HG02678 (cell line): ENCODE measurements at regions not wholly inside any gene's neighbourhood (a gene's known extent, or its start where the extent isn't known, plus 50 kb on each side); places are given as distances from the start of the nearest gene placed in this dataset.
"Not testable (repeated sequence)": the region's sequence is repeated elsewhere in the genome, so short reads cannot be mapped to it uniquely, and the experiment has no call there.

Experiments used
- ATAC-seq: cut with Tn5 transposase; IDR thresholded peaks from one replicate; pipeline ENCODE4 v1.9.1; 2021; ENCODE audit warnings: mild to moderate bottlenecking, moderate library complexity; ENCODE audit not compliant: unreplicated experiment

DNA sequence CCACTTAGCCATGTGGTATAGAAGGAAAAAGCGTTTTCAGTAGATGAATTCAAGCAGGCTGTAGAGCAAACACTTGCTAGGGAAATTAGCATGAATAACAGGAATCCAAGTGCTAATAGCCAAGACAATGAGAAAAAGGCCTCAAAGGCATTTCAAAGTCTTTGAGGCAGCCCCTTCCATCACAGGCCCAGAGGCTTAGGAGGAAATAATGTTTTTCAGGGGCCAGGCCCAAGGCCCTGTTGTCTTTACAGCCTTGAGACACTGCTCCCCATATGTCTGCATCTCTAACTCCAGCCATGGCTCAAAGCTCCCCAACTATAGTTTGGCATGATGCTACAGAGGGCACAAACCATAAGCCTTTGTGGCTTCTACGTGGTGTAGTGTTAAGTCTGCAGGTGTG is 563.5 kb downstream of the TAF11L14 start:
- no peak for ATAC-seq

GRCh38 chr5:18202164-18202563 is 567.9 kb downstream of the TAF11L14 start:
- no peak for ATAC-seq

GRCh38 chr5:18203296-18203695 is 569.0 kb downstream of the TAF11L14 start:
- no peak for ATAC-seq

GRCh38 chr5:18213666-18214065 is 579.4 kb downstream of the TAF11L14 start:
- ATAC-seq = no peak

- ATAC-seq = no peak
Measured at GRCh38 chr5:18216016-18216415, 581.8 kb downstream of the TAF11L14 start.

- no peak for ATAC-seq
Measured at GRCh38 chr5:18216729-18217128, 582.5 kb downstream of the TAF11L14 start.

- no peak for ATAC-seq
Measured at GRCh38 chr5:18219241-18219640, 585.0 kb downstream of the TAF11L14 start.

DNA sequence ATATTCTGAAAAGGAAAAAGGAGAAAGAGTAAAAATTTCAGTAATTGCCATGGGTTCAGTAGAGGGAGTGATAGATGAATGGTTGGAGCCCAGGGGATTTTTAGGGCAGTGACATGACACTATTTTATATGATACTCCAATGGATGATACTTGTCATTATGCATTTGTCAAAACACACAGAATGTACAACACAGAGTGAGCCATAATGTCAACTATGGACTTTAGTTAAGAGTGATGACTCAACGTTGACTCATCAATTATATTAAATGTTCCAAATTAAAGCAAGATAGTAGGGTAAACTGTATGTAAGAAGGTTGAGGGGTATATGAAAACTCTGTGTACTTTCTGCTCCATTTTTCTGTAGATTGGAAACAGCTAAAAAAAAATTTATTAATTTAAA is 586.4 kb downstream of the TAF11L14 start:
- no peak for ATAC-seq

- ATAC-seq = no peak
Measured at GRCh38 chr5:18236386-18236785, 602.1 kb downstream of the TAF11L14 start.

DNA sequence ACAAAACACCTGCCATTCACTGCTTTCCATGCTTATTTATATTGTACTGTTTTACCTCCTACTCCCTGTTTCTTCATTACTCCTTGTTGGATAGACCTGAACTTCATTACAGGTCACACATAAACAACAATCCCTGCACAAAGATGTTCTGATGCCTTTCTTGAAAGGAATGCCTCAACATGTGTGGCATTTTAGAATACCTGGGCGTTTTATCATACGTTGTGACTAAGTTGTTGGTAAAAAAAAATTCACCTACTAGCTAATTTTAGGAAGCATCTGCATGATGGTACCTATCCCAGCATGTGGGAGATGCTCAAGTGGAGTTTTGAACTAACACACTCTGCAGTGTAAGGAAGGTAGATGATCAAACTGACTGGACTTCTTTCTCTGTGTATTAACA is 604.1 kb downstream of the TAF11L14 start:
- ATAC-seq = no peak

DNA sequence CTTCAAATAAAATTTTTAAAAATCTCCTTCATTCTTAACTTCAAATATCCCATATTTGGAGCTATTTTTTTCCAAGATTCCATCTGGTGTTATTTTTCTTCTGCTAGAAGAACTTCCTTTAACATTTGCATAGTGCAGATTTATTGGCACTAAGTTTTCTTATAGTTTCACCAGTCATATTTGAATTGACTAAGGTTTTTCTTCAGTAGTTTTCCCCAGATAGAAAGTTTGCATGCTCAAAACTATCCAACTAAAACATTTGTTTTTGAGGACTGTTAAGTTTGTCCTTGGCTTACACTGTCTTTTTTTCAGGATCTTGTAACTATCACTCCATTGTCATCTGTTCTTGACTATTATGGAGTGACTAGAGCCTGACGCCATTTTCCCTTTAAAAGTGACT is 606.7 kb downstream of the TAF11L14 start:
- ATAC-seq = no peak

DNA sequence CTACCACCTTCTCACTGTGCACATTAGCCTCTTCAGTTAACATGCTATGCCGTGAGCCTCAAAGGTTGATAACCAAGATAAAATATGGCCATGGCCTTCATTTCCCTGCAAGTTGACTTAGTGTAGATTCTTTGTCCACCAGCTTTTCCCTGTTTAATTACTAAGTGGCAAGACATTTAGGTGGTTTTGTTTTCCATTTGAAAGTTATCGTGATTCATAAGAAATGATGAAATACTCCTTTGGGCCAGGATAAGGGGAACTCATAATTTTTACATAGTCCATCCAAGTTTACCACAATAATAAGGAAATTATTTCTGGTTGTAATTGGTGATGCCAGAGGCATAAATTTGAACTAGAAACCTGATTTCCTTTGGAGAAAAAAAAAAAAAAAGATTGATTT is 609.6 kb downstream of the TAF11L14 start:
- no peak for ATAC-seq

DNA sequence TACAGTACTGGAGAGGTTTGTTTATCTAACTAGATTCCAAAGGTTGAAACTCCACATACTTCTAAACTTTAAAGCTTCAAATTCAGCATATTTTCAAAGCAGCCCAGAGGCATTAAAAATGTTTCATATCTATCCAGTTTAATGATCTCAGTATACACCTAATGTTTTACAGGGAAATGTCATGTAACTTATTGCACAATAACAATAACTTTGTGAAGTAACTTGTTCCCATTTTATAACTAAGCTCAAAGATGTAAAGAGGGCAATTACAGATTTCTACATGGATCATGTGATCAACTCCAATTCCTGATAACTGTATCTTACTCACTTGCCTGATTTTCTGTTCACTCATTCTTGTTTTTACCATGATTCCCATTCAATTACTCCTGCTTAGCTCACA is 610.0 kb downstream of the TAF11L14 start:
- no peak for ATAC-seq

DNA sequence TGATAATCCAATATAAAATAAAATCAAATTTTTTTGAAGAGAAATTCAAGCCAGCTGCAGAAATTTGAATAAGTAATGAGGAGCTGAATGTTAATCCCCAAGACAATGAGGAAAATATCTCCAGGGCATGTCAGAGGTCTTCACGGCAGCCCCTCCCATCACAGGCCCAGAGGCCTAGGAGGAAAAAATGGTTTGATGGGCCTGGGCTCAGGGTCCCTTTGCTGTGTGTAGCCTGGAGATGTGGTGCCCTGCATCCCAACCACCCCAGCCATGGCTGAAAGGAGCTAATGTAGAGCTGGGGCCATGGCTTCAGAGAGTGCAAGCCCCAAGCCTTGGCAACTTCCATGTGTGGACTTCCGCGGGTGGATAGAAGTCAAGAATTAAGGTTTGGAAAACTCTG is 618.3 kb downstream of the TAF11L14 start:
- no peak for ATAC-seq

DNA sequence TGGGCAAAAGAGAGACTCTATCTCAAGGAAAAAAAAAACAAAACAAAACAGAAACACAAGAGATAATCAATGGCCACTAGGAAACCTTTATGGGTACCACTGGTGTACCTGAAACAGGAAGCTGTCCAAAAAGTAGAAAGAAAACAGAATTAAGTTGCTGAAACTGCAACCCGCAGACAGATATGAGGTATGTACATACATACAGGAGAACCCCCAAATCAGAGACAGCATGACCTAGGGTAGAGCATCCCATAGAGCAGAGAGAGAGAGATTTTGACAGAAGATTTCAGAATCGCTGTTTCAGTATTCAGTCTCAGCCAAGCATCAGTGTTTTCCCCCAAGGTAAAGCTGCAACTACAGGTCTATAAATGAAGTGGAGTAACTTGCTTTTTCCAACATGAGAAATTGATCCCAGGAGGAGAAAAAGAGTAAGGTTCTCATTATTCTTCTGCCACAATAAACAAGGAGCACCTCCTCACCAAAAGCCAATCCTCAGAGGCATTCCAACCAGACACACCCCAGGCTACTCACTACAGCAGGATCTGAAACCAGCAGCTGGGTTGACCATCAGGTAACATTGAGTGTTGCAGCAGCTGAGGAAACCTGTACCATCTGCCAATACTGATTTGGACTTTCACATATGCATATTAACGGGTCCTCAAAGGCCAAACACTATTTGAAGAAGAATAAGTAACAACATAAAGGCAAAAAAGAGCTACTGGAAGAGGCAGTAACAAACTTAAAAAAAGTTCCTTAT is 630.0 kb downstream of the TAF11L14 start:
- no peak for ATAC-seq

DNA sequence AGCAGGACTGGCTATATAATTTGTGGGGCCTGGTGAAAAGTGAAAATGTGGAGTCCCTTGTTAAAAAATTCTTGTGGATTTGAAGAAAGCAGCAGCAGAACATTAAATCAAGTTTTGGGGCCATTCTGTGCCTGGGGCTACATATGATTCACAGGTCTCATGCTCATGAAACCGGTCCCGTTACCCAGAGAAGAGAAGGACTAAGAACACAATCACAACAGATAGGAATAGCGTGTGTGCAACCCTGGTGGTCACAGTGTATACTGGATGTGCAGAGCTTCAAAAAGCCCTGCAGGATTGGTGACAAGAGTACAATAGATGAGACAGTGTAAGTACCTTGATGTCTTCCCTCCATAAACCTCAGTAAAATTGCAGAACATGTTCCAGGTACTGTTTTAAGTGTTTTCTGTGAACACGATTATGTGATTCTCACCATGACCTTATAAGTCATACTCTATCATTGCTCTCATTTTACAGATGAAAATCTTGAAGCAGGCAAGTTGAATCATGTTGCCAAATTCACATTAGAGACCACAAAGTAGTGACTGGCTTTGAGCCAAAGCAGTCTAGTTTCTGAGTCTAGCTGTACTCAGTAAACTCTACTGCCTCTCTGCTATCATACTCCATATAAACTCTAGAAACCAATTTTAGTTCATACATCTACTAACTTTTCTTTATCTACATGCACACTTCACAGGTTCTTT is 636.5 kb downstream of the TAF11L14 start:
- no peak for ATAC-seq

- no peak for ATAC-seq
Measured at GRCh38 chr5:18276939-18277338, 642.7 kb downstream of the TAF11L14 start.

DNA sequence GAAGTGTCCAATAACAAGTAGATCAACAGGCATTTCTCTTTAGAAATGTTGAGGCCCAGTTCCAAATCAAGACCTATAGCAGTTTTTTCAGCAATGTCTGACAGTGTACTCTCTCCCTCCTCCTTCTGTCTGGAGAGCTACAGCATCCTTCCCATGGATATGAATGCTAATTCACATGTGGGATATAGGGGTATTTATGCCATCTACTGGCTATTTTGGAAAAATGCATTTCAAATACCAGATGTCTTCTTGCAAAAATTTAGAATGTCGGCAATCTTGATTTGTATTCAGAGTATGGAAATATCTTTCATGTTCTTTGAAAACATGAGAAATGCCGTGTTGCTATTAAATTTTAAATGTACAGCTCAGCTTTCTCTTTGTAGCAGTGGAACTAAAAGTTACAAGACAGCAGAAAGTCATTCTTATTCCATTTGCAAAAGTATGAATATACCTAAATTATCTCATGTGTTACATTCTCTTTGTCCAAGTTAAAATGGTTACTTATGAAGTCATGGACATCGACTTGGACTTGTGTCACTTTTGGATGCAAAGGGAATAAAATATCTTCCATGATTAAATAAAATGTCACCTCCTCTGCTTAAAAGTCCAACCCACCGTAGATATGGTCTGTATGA is 647.8 kb downstream of the TAF11L14 start:
- no peak for ATAC-seq

- no peak for ATAC-seq
Measured at GRCh38 chr5:18285257-18285656, 651.0 kb downstream of the TAF11L14 start.

DNA sequence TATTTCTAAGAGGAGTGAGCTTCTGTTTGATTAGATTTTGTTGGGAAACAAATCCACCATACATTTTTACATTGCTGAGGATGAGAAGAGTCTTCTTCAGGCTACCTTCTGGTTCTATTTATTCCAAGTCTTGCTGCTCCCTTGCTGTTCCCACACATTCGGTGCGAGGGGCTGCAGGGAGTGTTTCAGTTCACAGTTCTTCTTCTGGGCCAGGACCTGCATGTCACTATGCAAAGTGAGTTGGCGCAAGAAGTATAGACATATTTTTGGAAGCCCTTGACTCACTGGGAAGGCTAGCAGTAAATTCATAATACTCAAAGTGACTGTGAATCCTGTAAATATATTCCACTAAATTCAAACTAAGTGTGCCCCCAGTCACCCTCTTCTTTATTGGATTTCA is 657.9 kb downstream of the TAF11L14 start:
- ATAC-seq = no peak

- ATAC-seq = not testable (repeated sequence)
Measured at GRCh38 chr5:18295696-18296095, 661.4 kb downstream of the TAF11L14 start.

GRCh38 chr5:18299166-18299565 is 664.9 kb downstream of the TAF11L14 start:
- ATAC-seq = no peak
